Iris pigment epithelial cell (primary cell): ENCODE measurements at regions not wholly inside any gene's neighbourhood (a gene's known extent, or its start where the extent isn't known, plus 50 kb on each side); places are given as distances from the start of the nearest gene placed in this dataset.

Source experiments
- DNase-seq: peaks from one replicate; pipeline ENCODE4 v3.0.0-alpha.2; 2011; ENCODE audit warnings: low read depth

DNA sequence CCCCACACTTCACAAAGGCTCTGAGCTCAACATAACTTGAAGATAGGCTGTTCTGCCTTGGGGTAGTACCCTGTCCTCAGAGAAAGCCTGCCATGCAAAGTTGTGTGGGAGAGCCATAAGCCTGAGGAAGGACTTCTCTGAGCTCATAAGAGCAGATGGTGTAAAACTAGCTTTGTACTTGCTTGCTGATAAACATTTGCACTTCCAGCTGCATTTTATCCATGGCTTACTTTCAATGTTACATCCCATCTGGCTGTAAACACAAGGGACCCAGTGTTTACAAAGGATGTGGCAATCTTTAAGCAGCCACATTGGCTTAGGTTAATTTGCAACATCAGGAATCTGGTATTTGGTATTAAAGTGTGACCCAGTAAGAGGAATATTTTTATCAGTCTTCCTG lies 258.1 kb downstream of the IPO8 start:
- DNase-seq: no peak

DNA sequence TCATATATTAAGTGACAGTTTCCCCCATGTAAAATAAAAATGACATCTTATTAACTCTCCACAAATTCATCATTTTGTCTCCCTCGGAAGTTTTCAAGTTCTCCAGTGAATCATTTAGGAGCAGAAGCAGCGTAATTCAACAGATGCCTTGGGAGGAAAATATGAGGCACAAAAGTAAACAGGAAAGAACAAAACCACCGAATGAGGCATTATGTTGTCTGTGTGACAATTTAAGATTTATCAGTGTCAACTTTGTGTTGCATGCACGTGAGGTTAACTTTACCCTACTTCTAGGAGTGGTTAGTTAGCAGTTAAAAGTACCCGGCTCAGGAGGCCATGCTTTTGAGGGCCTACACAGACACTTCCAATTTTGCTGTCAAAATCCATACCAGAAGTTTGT lies 258.6 kb downstream of the IPO8 start:
- no peak for DNase-seq

DNA sequence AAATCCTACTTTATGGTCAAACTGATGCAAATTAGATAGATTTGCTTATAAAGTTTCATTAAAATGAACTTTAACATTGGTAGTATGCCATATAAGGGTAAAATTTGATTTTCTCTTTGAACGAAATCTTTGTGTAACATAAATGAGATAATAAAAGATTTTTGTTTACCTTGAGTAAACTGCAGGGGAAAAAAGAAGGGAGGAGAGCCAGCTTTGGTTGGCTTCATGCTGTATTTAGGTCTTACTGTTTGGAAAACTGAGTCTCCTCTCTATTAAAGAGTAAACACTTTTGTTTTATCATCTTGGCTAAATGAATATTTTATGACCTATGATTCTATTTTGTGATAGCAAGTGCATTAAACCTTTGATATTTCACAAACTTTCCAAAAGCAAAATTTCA lies 267.6 kb downstream of the IPO8 start:
- no peak for DNase-seq

GRCh38 chr12:30427555-30427954 lies 268.1 kb downstream of the IPO8 start:
- DNase-seq: no peak

DNA sequence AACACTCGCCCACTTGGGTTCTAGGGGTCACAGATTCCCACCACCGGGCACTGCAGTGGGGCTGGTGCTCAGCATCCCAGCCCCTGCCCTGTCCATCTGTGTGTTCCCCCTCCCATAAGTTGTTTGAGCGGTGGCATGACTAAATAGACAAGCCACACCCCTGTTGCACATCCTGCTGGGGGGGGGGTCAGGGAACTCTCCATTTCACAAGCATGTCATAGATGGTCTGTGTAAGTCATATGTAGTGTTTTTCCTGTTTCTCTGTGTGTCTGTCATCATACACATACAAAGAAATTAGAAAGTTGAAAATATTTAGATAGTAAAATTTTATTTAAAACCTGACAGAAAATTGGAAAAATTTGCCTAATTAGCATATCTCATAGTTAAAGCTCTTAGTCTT lies 270.2 kb downstream of the IPO8 start:
- DNase-seq: no peak

DNA sequence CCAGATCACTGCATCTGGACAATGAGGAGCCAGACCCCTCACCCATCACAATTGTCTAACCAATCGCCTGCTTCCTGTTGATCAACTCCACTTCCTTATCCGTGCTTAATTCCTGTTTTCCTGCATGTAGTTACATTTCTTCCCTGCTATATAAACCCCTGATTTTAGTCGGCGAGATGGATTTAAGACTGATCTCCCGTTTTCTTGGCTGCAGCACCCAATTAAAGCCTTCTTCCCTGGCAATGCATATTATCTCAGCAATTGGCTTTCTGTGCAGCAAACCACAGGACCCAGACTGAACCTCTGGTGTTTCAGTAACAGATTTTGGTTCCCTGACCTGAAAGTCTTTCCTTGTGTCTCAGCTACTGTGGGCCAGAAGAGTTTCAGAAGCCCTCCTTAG lies 272.3 kb downstream of the IPO8 start:
- no peak for DNase-seq

GRCh38 chr12:30422844-30423243 lies 272.8 kb downstream of the IPO8 start:
- DNase-seq: no peak

- DNase-seq: peak; percentile 61
Observed at GRCh38 chr12:30420561-30420960, 275.1 kb downstream of the IPO8 start.

- DNase-seq: peak; percentile 90
Observed at GRCh38 chr12:30417697-30418231, 277.9 kb downstream of the IPO8 start.

DNA sequence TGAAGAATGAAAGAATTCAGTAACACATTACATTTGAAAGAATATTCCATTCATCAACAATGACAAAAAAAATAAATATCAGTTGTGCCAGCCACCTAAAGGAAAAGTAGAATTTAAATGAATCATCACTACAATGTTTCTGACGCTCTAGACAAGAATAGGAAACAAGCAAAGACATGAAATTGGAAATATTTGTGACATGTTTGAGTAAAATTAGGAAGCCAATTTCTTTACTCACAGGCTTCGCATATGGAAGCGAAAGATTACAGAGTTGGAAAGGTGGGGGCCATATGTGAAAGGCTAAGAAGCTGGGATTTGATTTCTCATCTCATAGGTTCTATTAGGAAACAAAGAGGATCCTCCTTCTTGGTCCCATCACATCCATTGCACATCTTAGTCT lies 279.0 kb downstream of the IPO8 start:
- no peak for DNase-seq

DNA sequence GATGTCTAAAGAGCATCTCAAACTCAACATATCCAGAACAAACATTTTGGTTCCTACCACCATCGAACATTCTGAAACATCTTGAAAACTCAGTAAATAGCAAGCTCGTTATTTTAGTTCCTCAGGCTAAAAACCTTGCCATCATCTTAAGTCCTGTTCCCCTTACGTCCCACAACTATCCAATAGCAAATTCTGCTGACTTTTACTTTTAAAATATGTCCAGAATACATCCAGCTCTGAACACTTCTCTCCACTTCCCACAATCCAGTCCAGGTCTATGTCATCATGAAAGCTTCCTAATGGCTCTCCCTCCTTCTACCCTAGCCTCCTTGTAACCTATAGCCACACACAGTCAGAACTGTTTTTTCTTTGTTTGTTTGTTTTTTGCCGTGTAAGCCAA lies 279.9 kb downstream of the IPO8 start:
- no peak for DNase-seq

DNA sequence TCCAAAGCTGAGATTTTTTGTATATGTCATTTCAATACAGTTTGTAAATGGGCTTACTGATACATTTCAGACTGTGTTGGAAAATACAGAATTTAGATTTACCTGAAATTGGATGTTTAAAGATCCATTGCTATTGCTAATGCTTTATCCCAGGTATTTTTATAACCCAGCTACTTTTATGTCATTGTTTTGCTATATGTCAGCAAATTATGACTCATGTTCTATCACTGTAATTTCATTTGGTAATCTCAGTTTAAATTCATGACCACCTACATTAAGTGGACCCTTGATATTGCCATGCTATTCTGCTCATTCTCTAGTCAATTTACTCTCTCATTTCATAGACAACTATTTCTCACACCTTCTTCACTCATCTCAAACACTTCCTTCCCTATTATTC lies 281.2 kb downstream of the IPO8 start:
- no peak for DNase-seq

- DNase-seq: no peak
Observed at GRCh38 chr12:30400349-30400748, 295.3 kb downstream of the IPO8 start.

- DNase-seq: no peak
Observed at GRCh38 chr12:30399859-30400258, 295.8 kb downstream of the IPO8 start.

DNA sequence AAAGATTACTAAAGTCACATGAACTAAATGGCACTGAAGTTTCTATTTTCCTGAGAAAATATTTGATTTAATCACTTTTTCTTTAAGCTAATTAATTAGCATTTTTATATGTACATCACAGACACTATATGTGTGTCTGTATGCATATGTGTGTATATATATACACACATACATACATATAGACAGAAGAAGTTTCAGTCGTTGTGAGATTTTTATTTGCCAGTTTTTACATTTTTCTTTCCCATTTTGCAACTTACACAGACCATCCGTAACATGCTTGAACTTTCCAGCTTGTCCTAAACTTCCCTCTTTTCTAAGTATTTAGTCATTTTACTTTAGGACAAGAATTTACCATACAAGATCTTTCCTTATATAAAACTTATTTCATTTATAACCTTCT lies 299.1 kb downstream of the IPO8 start:
- DNase-seq: no peak

DNA sequence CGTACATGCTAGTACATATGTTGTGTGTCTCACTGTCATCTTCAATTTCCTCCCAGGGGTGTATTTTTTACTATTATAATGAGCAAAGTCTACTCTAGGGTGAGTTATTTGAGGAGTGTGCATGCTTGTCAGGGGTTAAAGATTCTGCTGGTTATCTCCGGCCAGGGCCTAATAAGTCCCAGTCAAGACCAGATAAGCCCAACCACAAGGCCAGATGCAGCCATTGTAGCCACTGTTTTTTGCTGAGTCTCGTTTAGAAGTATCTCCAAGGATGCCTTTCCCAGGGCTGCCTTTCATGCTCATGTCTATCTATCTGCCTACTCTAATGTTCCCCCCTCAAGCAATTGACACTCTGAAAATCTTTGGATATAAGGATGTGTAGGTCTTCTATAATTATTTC lies 300.5 kb downstream of the IPO8 start:
- no peak for DNase-seq

DNA sequence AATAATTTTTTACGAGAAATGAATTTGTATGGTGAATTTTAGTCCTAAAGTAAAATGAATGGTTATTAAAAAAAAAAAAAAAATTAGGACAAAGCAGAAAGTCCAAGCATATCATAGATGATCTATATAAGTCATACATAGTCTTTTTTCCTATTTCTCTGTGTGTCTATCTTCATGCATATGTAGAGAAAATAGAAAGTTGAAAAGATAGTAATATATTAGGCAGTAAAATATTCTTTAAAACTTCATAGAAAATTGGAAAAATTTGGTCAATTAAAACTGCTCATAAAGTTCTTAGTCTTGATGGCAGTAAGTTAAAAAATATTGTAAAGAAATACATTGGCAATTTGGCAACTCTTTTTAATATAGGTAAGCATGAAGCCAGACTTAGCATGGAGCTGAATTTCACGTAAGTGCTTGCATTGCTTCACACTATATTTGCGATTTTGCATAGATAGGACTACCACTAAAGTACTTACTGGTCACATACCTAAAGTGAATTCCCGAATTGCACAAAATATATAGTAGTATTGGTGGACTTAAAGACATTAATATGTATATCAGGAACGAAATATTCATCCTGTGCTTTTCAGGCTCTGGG lies 303.8 kb downstream of the IPO8 start:
- DNase-seq: no peak

DNA sequence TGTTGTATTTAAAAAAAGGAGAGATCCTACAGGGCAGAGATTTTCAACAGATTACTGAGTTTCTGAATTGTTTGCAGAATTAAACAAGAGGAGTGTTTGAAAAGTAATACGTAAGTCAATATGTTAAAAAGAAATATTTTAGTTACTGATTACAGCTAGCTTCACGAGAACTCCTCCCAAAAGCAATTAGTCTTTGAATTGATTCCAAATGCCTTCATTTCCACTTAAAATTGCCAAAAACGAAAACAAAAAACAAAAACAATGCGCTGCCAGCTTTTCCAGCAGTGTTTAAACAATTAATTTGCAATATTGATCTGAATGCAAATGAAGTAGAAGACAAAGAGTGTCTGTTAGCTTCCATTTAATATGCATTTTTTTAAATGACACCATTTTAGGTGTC lies 310.0 kb downstream of the IPO8 start:
- DNase-seq: no peak

- DNase-seq: no peak
Observed at GRCh38 chr12:30384976-30385375, 310.7 kb downstream of the IPO8 start.

- DNase-seq: no peak
Observed at GRCh38 chr12:30378307-30378706, 317.4 kb downstream of the IPO8 start.

GRCh38 chr12:30364822-30365221 lies 330.8 kb downstream of the IPO8 start:
- DNase-seq: no peak

GRCh38 chr12:30361145-30361544 lies 334.5 kb downstream of the IPO8 start:
- no peak for DNase-seq

DNA sequence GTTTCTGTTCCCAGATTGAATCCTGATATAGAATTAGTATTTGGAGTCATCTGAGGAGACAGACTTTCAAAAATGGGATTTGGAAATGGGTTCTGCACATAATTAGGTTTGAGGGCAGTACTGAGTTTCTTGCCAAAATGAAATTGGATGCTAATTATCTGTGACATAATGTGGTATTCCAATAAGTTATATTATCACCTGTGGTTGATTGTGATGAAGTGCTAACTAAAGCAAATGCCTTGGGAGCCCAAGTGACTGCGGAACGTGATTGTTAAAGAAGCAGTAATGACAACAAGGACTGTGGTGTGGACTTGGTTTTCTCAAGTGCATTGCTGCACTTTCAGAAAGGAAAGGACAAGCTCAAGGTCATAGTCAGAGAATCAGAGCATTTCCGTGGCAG lies 337.0 kb downstream of the IPO8 start:
- DNase-seq: no peak

DNA sequence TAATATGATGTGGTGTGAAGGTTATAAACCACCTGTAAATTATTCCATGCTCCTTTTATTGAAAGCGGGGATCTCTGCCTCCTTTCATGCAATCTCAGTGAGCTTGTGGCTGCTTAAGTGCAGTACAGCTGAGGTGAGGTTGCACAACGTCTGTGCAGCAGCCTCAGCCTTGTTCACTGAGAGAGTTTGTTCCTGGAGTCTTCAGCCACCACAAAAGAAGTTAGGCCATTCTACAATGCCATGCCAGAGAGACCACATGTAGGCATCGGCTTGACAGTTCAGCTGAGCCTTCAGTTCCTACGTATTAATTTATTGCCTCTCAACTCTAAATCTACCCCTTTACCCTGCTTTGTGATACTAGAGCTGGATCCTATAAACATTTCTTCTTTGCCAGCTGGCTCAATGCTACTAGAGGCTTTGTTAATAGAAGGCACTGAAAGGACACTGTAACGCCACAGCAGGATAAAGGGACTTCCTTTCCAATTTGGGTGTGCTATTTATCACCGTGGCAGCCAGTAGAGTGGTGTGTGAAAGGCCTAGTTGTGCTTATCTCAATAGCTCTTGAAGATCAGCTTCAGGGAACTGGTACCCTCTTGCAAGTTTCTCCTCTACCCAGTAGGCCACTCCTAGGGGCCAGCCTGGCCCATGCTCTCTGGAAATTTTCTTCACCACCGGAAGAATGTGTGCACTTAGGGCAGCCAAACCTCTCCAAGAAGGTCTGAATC lies 337.7 kb downstream of the IPO8 start:
- peak; percentile 1 for DNase-seq
